Stimulated activated CD4-positive, alpha-beta T cell treated with anti-CD3 and anti-CD28 coated beads, Interleukin-2, amount 100 ng/mL, for 24 hours (primary cell): ENCODE measurements at regions not wholly inside any gene's neighbourhood (a gene's known extent, or its start where the extent isn't known, plus 50 kb on each side); places are given as distances from the start of the nearest gene placed in this dataset.

Experiments
- DNase-seq, 2 donors: peaks; one replicate each; pipeline ENCODE4 v3.0.0-alpha.2; 2020

DNA sequence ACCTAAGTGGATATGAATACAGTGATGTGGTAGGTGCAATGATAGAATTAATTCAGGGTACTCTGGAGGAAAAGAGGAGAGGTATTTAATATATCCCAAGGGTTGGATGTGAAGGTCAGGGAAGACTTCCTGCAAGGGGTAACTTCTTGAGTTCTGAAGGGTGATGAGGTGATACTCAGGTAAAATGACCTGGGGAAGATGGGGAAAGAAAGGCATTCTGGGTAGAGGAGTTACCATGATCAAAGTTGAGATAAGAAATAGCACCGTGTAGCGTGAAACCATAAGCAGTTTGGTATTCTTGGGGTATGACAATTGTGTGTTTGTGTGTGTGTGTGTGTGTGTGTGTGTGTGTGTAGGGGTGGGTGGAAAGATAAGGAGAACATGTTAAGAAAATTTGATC, 270.4 kb upstream of the LCORL start:
- no peak for DNase-seq

DNA sequence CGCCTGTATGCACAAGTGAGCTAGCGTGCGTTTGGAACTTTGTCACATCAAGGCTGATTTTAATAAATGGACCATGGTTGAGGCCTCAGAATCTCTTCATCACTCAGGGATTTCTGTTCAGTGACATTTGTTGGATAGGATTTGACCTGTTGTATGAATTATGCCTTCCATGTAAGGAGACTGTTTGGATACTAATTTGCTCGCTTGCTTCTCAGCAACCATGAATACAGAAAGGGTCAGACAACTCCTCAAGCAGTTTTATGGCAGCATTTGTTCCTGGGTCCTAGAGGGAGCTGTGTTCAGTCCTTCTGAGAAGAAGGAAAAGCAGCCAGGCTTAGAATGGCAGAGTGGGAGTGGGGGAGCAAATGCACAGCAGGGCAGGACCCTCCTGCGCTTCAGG, 269.7 kb upstream of the LCORL start:
- DNase-seq = no peak

DNA sequence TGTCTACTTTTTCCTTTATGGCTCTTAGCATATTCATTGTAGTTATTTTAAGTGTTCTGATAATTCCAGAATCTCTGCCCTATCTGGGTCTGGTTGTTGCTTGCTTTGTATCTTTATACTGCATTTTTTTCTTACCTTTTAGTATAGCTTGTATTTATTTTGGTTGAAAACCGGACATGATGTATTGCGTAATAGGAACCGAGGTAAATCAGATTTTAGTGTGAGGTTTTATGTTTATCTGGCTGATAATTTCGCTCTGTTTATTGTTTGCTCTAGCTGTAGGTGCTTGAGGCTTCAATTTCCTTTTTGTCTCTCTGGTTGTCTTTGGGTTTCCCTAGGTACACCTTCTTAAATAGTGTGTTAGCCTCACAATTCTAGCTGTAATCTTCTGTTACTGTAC, 263.8 kb upstream of the LCORL start:
- no peak for DNase-seq

DNA sequence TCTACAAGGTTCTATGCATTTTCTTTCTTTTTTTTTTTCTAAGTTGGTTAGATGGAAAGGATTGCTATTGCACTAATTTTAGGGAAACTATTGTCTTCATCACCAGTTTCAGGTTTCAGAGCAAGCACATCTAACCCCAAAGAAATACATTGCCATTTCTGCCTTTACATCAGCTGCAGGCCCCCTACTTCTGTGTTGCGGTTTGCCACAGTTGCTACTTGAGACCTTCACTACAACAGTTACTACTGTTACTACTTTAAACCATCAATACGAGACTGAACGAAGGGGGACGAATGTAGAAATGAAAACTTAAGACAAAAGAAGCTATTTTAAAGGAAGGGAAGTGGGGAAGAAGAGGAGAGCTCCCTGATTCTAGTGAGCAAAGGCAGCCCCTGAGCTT, 256.7 kb upstream of the LCORL start:
- DNase-seq = no peak

DNA sequence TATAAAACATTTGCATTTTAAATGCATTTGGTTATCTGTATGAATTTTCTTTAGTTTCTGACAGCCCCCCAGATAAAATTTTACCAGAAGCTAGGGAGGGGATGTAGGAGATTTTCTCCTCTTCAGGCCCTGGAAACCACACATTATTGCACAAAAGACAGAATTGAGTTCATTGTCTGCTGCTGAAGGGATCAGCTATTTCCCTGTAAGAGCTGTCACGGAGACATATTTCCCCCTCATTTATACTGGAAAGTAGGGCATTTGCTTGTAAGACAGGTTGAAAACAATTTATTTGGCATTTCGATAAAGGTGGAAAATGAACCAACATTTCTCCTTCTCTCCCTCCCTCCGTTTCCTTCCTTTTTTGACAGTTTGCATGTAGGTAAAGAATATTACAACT, 241.3 kb upstream of the LCORL start:
- no peak for DNase-seq

DNA sequence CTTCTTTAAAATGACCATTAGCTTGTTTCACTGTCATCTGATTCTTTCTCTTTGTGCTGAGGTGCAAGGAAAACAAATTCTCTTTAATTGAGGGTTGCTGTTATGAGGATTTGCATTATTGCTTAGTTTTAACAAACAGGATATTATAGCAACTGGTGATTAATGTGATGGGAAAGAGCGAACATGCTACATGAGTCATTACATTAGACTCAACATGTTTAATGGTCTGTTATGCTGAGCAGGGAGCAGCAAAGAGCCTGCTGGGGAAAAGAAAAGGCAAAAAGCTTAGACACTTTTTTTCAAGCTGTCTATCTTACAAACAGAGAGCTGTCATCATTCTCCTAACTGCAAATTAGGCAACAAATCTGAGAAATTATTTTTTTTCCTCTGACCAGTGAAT, 230.5 kb upstream of the LCORL start:
- no peak for DNase-seq

DNA sequence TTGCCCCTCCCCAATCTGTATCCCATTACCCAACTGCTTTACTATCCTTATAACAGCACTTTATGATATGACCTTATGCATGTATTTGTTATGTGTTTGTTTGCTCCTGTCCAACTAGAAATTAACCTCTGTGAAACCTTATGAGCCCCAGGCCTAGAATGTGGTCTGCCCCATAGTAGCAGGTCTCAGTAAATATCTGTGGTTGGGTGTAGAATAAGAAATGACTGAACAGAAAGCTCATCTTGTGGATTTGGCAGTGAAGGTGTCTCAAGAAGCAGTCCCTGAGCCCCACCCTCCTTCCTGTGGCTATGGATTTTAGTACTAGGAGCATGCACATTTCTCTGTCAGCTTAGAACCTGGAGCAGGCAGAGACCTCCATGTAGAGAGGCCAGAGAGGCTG, 229.0 kb upstream of the LCORL start:
- no peak for DNase-seq

DNA sequence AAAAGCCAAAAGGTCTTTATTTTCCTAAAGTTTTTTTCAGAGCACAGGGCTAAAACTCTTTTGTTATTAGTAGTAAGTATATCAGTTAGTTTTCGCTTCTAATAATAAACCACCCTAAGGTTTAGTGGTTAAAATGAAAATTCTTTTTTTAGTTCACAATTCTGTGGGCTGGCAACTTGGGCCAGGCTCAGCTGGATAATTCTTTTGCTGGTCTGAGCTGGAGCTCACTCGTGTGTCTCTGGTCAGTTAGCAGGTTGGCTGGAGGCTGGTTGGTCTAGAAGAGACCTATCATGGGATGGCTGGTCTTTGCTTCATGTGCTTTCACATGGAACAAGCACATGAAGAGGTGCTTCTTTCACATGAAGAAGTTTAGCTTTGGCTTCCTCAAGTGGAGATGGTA, 227.1 kb upstream of the LCORL start:
- DNase-seq = no peak

DNA sequence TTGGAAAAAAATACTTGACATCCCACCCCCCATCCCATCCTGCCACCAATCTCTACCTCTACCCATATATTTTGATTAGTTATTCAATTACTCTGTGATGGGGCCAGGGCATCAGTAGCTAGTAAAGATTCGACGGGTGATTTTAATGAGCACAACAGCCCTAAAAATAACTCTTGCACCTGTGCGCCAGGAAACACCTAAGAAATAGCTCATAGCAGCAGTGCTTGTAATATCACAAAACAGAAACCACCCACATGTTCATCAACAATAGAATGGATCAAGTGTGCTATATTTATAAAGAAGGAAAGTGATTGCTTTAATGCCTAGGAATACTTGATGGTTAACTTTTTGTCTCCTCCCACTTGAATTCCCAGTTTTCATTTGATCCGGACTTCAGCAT, 225.6 kb upstream of the LCORL start:
- DNase-seq = no peak

DNA sequence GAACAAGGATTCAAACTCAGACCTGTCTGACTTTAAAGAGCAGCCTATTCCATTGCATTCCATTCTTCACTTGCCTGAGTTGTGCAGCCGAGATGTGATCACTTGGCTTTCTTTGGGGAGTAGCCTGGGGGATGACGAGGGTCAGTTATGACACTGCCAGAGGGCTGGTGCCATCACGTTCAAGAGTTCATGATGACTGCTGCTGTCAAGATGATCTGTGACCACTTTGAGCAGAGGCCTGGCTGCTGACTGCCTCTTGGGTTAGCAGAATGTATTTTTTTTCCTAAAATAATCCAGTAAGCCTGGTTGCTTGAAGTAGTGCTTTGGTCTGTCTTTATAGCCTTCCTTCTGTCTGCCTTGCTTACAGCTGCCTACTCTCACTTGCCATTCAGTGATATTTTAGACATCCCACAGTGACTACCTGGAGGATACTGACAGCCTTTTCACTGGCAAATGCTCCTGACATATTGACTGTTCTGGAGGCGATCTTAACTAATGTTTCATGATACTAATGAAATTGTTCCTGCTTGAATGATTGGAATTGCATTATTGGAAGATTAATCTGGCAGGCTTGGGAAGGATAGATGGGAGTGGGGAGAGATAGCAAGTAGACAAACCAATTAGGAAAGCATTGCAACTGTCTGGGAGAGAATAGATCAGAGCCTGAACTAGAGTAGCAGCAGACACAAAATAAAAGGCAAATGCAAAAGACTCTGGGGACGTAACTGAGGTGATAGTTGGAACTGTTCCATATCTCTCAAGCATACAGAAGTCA, 221.6 kb upstream of the LCORL start:
- DNase-seq = no peak

DNA sequence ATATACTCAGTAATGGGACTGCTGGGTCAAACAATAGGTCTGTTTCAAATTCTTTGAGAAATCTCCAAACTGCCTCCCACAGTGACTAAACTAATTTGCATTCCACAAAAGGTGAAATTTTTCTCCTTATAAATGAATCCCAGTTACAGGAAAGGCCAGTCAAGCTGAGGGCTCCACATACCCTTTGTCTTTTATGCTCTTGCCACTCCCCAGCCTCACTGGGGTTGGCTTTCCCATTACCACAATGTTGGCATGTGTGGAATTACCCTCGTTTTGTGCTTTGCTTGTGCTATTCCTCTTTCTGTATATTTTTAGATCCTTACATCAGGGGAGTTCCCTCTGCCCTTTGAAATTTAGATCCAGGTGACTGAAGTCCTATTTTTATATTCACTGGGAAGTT, 220.2 kb upstream of the LCORL start:
- no peak for DNase-seq

DNA sequence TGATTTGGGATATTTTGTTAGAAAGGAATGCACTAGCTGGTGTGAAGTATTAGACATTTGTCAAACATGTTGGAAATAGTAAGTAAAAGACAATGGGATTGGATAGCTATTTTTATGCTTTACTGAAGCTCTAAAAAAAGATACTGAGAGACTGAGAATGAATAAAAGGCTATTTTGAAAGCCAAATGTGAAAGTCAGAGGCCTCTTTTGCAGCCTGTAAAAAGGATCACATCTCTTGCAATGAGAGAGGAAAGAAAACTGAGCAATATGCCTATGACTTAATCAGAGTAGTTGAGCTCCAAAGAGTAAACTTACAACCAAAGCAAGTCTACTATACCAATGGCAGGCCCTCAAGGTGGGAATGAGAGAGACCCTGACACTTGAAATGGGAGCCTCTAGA, 212.6 kb upstream of the LCORL start:
- no peak for DNase-seq

DNA sequence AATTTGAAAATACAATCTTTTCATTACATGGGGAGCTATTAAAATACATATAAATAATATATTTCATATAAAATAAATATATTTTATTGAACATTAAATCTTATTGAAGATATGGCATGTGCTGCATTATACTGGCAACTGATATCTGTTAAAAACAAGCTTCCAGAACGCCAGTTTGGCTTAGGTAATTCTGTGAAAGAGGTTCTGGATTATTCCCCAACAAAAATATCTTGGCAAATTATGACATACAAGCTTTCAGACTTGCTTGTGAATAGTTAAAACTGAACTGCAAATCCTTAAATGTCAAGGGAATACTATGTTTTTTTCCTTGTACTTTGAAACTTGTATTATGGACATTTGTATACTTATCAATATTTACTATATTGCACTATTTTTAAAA, 210.2 kb upstream of the LCORL start:
- no peak for DNase-seq

DNA sequence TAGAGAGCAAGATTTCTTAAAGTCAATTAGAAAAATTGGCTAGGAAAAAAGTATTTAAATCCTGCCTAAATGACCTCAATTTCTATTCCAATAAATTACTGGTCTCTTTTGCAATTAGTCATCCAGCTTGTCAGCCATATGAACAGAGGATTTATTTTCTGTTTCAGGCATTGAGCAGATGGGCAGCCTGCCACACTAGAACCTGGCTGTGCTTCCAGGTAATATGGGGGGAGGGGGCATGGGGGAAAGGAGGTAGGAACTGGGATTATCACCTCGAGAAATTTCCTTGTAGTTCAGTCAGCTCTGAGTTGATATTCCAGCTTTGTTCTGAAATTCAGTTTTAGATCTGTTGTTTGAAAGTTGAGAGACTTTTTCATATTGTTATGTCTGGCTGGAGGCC, 206.3 kb upstream of the LCORL start:
- no peak for DNase-seq

DNA sequence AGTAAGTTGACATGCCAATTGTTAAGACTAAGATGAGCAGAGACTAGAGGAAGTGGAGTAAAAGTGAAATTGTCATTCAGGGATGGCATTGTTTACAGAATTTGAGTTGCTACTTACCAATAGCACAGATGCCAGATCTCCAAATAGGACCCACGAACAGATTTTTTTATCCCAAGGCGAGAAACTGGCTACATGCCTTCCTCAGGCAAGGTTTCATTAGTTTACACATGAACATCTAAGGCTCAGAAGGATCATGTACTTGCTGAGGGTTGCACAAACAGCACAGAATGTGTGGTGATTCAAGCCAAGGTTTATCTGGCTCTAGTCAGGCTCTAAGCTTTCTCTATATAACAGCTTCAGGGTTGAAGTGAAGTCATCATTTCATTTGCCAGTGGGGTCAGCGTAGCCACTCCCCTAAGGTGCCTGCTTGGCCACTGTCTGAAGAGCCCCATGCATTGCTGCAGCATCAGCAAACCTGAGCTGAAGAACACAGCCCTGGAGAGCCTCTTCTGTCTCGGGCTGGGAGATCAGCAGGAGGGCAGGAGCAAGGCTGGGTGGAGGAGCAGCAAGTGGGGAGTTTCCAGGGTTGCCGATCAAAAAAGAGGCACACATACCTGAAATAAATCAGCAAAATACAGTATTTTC, 193.0 kb upstream of the LCORL start:
- no peak for DNase-seq

DNA sequence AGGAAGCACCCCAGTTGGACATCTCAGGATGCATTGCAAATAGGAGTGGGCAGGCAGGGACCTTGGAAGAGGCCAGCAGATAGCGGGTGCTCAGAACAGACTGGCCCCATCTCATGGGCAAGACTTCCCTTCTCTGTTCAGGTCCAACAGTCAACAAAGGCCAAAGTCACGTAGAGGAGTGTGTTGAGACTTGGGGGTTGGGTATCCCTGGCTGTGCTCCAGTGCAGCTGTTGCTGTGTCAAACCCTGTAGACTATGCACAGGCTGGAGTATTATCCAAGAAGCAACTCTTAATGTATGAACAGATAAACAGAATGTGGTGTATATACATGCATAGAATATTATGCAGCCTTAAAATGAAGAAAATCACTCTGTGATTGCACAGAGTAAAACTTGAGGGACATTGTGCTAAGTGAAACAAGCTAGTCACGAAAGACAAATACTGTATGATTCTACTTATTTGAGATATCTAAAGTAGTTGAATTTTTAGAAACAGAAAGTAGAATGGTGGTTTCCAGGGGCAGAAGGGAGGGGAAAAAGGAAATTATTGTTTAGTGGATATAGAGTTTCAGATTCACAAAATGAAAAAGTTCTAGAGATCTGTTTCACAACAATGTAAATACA, 192.1 kb upstream of the LCORL start:
- no peak for DNase-seq

DNA sequence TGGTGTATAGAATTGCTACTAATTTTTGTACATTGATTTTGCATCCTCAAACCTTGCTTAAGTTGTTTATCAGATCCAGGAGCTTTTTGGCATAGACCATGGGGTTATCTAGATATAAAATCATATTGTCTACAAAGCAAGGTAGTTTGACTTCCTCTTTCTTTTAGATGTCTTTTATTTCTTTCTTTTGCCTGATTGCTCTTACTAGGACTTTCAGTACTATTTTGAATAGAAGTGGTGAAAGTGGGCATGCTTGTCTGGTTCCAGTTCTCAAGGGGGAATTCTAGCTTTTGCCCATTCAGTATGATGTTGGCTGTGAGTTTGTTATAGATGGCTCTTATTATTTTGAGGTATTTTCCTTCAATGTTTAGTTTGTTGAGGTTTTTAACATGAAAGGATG, 187.9 kb upstream of the LCORL start:
- DNase-seq = no peak

DNA sequence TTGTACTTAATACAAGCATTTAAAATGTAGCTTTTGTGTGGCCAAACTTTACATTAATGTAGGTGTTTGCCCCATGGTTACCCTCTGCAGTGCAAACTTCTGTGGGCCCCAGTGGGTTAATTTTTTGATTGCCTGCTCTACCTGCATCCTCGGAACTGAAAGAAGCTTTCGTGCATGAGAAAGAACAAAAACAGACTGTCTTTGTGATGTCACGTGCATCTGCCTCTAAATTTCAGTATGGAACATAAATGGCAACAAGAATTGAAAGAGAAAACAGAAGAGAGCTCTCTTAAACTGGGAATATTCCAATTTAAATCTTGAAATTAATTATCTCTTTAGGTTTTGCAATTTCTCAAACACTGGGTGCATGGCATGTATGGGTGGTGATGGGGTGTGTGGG, 182.4 kb upstream of the LCORL start:
- DNase-seq = no peak

DNA sequence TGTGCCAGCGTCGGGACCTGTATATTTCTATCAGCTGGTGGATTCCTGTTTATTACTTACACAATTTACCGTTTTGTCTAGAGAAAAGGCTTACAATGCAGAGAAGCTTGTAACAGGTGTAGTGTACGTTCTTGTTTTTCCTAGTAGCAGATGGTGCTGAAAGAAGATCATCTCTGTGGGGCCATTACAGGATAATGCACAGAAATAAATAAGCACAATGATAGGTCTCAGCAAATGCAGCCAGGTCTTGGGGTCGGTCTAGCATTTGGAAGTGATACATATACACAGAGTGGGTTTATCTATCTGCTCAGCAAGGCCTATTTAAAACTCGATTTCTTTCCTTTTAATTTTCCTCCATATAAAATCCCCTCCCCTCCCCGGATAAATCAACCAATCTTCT, 180.9 kb upstream of the LCORL start:
- no peak for DNase-seq

DNA sequence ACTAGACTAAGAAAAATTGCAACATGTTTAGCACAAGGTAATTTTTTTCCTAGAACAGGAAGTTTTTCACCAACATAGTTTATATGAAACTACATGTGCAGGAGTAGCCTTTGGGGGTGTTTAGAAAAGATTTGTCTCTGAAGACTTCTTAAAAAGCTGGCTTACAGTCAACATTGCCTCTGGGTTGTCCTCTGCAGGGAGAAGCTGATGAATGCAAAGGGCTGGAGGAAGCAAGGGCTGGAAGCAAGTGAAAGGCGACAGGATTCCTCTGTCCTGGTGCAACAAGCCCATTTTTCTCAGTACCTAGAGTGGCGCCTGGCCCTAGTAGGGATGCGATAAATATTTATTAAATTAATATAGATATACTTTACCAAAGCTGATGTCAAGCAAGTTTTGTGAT, 180.3 kb upstream of the LCORL start:
- DNase-seq = no peak

DNA sequence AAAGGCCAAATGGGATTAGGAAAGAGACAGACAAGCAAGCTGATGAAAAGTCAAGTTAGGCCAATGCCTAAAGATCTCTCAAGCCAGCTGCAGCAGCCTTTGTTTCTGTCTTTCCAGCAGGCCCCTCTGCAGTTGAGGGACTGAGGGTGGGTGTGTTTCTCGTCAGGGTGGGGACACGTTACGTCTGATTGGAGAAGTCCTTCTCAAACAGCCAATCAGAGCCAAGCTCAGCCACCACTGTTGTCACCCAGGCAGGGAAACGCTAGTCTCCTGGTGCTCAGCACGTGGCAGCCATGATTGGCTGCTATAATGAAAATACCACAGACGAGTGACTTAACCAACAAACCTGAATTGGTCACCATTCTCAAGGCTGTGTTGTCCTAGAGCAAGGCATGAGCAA, 177.1 kb upstream of the LCORL start:
- DNase-seq = no peak

DNA sequence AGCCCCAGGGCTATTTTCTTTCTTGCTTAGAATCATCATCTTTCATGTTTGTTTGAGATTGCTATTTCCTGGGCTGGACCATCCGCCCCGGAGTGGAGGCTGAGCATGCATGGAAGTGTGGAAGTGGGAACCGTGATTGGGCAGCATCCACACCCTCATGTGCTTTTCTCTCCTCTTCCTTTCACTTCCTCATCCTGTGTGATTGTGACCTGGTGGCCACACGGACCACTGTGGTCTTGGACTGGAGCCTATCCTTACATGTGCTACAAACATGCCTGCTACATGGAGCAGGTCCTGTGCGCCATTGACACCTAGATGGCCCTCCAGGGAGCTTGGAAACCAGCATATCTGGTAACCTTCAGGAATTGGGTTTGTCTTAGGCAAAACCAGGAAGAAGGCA, 175.9 kb upstream of the LCORL start:
- no peak for DNase-seq

DNA sequence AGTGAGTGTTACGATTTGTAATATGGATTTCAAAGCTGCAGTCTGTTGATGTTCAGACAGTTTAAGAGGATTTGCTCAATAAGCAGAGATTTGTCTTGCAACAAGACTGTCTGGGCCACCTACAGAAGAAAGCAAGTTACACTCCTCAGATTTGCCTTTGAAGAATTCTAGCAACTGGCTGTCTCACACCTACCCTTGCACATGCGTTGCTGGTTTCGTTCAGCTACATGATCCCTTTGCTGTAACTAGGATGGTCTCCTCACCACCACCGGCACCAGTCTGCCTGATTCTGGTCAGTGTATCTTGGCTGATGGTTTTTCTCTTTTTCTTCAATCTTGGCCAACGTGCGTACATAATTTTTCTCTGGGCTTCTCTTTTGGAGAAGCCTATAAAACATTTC, 172.7 kb upstream of the LCORL start:
- DNase-seq = no peak

DNA sequence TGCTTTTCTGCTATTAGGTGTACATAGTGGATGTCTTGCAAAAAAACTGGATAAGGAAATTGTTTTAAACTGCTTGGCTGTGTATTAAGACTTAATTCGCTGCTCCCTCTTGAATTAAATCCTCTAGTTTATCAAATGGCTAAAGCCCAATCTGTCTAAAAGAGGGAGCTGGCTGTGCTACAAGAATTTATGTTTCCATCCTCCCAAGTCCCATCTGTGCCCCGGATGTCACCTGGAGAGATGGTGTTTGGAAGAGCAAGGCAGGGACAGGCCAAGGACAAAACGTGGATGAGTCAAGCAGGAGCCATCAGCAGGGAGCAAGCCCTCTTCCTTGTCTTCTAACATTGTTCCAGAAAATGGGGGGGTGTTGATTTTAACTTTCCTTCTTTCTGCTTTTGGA, 171.3 kb upstream of the LCORL start:
- no peak for DNase-seq

DNA sequence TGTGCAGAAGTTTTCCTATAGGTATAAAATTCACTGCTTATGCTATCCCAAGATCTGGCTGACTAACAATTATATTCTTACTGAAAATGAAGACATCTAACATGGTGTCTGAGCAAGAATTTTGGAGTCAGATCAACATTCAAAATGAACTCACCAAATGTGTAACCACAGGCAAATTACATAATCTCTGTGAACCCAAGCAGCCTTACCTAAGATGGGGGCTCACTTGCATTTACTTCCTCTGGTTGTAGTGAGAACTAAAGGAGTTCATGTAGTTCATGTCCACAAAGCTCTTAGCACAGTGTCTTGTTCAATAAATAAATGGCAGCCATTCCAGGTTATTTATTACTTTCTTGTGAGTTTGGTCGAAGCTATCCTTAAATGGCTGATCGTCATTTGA, 163.9 kb upstream of the LCORL start:
- no peak for DNase-seq
